ENCODE measurements at regions not wholly inside any gene's neighbourhood (a gene's known extent, or its start where the extent isn't known, plus 50 kb on each side); places are given as distances from the start of the nearest gene placed in this dataset.

DNA sequence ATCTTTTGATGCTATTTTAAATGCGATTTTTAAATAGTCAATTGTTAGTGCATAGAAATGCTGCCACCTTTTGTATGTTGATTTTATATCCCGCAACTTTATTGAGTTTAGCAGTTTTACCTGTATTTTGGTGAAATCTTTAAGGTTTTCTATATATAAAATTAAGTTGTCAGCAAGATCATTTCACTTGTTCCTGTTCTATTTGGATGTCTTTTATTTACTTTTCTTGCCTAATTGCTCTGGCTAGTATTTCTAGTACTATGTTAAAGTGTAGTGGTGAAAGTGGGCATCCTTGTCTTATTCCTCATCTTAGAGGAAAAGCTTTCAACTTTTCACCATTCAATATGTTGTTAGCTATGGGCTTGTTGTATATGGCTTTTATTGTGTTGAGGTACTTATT lies 813.3 kb upstream of the CELF2 start:
- TF ChIP-seq, protein P1, sequence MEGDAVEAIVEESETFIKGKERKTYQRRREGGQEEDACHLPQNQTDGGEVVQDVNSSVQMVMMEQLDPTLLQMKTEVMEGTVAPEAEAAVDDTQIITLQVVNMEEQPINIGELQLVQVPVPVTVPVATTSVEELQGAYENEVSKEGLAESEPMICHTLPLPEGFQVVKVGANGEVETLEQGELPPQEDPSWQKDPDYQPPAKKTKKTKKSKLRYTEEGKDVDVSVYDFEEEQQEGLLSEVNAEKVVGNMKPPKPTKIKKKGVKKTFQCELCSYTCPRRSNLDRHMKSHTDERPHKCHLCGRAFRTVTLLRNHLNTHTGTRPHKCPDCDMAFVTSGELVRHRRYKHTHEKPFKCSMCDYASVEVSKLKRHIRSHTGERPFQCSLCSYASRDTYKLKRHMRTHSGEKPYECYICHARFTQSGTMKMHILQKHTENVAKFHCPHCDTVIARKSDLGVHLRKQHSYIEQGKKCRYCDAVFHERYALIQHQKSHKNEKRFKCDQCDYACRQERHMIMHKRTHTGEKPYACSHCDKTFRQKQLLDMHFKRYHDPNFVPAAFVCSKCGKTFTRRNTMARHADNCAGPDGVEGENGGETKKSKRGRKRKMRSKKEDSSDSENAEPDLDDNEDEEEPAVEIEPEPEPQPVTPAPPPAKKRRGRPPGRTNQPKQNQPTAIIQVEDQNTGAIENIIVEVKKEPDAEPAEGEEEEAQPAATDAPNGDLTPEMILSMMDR (IDR thresholded peaks at IDR 0.05 in 2 of 3, conservative IDR thresholded peaks at IDR 0.05 in 1 of 3; ENCODE audit: borderline replicate concordance in 1 of 3, insufficient read depth in 1 of 3, low read depth in 2 of 3, low read length in 2 of 3) = no peak
- no peak for TF ChIP-seq ZNF274 (IDR thresholded peaks at IDR 0.05; ENCODE audit: low read depth, low read length)
- TF ChIP-seq TCF7L2 (IDR thresholded peaks at IDR 0.05; ENCODE audit: borderline replicate concordance, extremely low read depth, insufficient read depth, insufficient read length) = no peak
- TF ChIP-seq YY1 (IDR thresholded peaks at IDR 0.05; ENCODE audit: extremely low read depth, insufficient replicate concordance, low read depth, low read length) = no peak
- TF ChIP-seq SIN3A (IDR thresholded peaks at IDR 0.05; ENCODE audit: low read depth) = no peak
- no peak for TF ChIP-seq POLR2A (IDR thresholded peaks at IDR 0.05; ENCODE audit: borderline replicate concordance, extremely low read depth, insufficient read depth, insufficient read length)
- TF ChIP-seq RAD21 (IDR thresholded peaks at IDR 0.05; ENCODE audit: low read depth) = no peak
- no peak for TF ChIP-seq EZH2 (IDR thresholded peaks at IDR 0.05)
- no peak for TF ChIP-seq EZH2phosphoT487 (IDR thresholded peaks at IDR 0.05; ENCODE audit: borderline replicate concordance)
- TF ChIP-seq, protein P2, sequence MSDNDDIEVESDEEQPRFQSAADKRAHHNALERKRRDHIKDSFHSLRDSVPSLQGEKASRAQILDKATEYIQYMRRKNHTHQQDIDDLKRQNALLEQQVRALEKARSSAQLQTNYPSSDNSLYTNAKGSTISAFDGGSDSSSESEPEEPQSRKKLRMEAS (IDR thresholded peaks at IDR 0.05) = no peak

All from HCT116 (cell line).